ENCODE measurements at regions not wholly inside any gene's neighbourhood (a gene's known extent, or its start where the extent isn't known, plus 50 kb on each side); places are given as distances from the start of the nearest gene placed in this dataset.

DNA sequence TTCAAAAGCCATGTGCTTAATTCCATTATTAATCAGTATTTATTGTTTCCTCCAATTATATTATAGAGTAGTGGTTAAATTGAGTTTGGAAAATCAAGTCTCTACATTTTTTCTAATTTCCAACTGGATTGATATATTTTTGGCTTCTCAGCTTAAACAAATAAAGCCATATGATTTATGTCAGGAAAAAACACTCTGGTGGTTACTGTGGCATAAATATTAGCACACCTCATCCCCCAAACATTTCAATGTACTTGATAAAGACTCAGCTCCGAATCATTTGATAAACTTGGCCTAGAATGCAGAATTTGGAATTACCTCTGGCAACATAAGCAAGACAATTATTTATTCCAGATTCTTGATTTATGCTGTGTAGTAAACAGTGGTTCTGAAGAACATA, 2313.8 kb downstream of the ARAP2 start:
- no peak overlapping the region for H3K4me3 Mint-ChIP-seq
- H3K4me1 ChIP-seq (ENCODE audit: insufficient read depth, low read length) = no peaks in the 10 kb centered on the region
- H3K9me3 ChIP-seq (ENCODE audit: control insufficient read depth in 1 of 2, insufficient read depth in 1 of 2, low read length in 2 of 2) = no peaks in the 10 kb centered on the region
- TF ChIP-seq, protein P1, sequence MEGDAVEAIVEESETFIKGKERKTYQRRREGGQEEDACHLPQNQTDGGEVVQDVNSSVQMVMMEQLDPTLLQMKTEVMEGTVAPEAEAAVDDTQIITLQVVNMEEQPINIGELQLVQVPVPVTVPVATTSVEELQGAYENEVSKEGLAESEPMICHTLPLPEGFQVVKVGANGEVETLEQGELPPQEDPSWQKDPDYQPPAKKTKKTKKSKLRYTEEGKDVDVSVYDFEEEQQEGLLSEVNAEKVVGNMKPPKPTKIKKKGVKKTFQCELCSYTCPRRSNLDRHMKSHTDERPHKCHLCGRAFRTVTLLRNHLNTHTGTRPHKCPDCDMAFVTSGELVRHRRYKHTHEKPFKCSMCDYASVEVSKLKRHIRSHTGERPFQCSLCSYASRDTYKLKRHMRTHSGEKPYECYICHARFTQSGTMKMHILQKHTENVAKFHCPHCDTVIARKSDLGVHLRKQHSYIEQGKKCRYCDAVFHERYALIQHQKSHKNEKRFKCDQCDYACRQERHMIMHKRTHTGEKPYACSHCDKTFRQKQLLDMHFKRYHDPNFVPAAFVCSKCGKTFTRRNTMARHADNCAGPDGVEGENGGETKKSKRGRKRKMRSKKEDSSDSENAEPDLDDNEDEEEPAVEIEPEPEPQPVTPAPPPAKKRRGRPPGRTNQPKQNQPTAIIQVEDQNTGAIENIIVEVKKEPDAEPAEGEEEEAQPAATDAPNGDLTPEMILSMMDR (IDR thresholded peaks at IDR 0.05) = no peak
- no peak overlapping the region for H3K27ac Mint-ChIP-seq
- peaks cover 14% of the 10 kb centered on the region for H3K9me3 Mint-ChIP-seq
- no peaks in the 10 kb centered on the region for H3K36me3 Mint-ChIP-seq (ENCODE audit: low read depth)
- no peak for ATAC-seq (ENCODE audit: poor library complexity)
- no peak for DNase-seq
- H3K4me1 Mint-ChIP-seq (ENCODE audit: low read depth) = no peaks in the 10 kb centered on the region
- ChIA-PET CTCF (no interaction called here), POLR2A (no interaction called here)
- no peak overlapping the region for H3K4me3 ChIP-seq (ENCODE audit: low read length)
- H3K27me3 ChIP-seq (ENCODE audit: control insufficient read depth in 1 of 2, insufficient read depth in 2 of 2, low read length in 2 of 2) = no peaks in the 10 kb centered on the region
- no peak overlapping the region for H3K27ac ChIP-seq (ENCODE audit: low read depth in 1 of 2, low read length in 2 of 2)
- no peaks in the 10 kb centered on the region for H3K36me3 ChIP-seq (ENCODE audit: insufficient read depth, low read length)
- no peaks in the 10 kb centered on the region for H3K27me3 Mint-ChIP-seq
- intact Hi-C loops (cut with DNase I, micrococcal nuclease) = no loop called here

DNA sequence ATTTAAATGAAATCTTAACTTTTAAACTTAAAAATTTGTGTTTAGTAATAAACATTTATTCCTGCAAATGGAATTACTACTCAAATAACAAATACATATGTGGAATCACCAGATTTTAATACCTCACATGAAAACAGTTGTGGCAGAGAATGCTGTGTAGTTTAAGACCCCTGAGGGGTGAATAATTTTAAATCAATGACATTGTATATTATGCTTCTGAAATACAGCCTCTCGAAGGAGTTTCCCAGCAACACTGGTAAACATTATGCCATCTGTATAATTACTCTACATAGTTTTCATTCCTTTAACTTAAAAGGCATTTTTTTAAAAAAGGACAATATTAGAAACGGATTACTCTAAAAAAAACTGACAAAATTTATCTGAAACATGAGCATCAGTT, 2313.3 kb downstream of the ARAP2 start:
- TF ChIP-seq, protein P1 (IDR thresholded peaks at IDR 0.05) = no peak
- peaks cover 14% of the 10 kb centered on the region for H3K9me3 Mint-ChIP-seq
- Histone ChIP-seq H3K4me1 (ENCODE audit: insufficient read depth, low read length) (no peaks in the 10 kb centered on the region), H3K36me3 (ENCODE audit: insufficient read depth, low read length) (no peaks in the 10 kb centered on the region), H3K27me3 (ENCODE audit: control insufficient read depth in 1 of 2, insufficient read depth in 2 of 2, low read length in 2 of 2) (no peaks in the 10 kb centered on the region), H3K4me3 (ENCODE audit: low read length) (no peak overlapping the region), H3K27ac (ENCODE audit: low read depth in 1 of 2, low read length in 2 of 2) (no peak overlapping the region), H3K9me3 (ENCODE audit: control insufficient read depth in 1 of 2, insufficient read depth in 1 of 2, low read length in 2 of 2) (no peaks in the 10 kb centered on the region)
- H3K36me3 Mint-ChIP-seq (ENCODE audit: low read depth) = no peaks in the 10 kb centered on the region
- POLR2A ChIA-PET = no interaction called here
- no peak for ATAC-seq (ENCODE audit: poor library complexity)
- CTCF ChIA-PET = no interaction called here
- intact Hi-C loops (cut with DNase I, micrococcal nuclease) = no loop called here
- DNase-seq = no peak
- H3K4me1 Mint-ChIP-seq (ENCODE audit: low read depth) = no peaks in the 10 kb centered on the region
- no peak overlapping the region for H3K27ac Mint-ChIP-seq
- H3K27me3 Mint-ChIP-seq = no peaks in the 10 kb centered on the region
- H3K4me3 Mint-ChIP-seq = no peak overlapping the region

DNA sequence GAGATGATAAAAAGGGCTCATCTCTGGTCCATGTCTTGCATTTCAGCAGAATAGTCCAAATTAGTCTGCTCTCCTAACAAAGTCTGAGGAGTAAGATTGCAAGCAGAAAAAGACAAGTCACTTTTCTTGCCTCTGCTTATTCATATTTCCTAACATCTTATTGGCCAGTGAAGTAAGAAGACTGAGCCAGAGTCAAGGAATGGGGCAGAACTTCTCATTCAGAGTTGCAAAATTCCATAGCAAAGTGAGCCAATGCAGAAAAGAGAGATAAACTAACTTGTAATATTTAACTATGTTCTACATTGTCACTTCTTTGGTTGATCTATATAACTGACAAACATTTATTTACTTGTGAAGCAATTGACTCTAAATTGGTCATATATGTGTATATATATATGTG, 2304.0 kb downstream of the ARAP2 start:
- ChIA-PET CTCF (no interaction called here), POLR2A (no interaction called here)
- H3K27ac ChIP-seq (ENCODE audit: low read depth in 1 of 2, low read length in 2 of 2) = no peak overlapping the region
- H3K27me3 ChIP-seq (ENCODE audit: control insufficient read depth in 1 of 2, insufficient read depth in 2 of 2, low read length in 2 of 2) = no peaks in the 10 kb centered on the region
- no peaks in the 10 kb centered on the region for H3K36me3 ChIP-seq (ENCODE audit: insufficient read depth, low read length)
- DNase-seq (no peak), ATAC-seq (ENCODE audit: poor library complexity) (no peak)
- no peak overlapping the region for H3K4me3 ChIP-seq (ENCODE audit: low read length)
- H3K4me3 Mint-ChIP-seq = no peak overlapping the region
- TF ChIP-seq, protein P1 (IDR thresholded peaks at IDR 0.05) = no peak
- no peaks in the 10 kb centered on the region for H3K4me1 Mint-ChIP-seq (ENCODE audit: low read depth)
- H3K9me3 ChIP-seq (ENCODE audit: control insufficient read depth in 1 of 2, insufficient read depth in 1 of 2, low read length in 2 of 2) = peaks cover 0 to 6% of the 10 kb centered on the region in 2 experiments
- H3K36me3 Mint-ChIP-seq (ENCODE audit: low read depth) = no peaks in the 10 kb centered on the region
- H3K27ac Mint-ChIP-seq = no peak overlapping the region
- H3K9me3 Mint-ChIP-seq = peaks cover 8% of the 10 kb centered on the region
- H3K4me1 ChIP-seq (ENCODE audit: insufficient read depth, low read length) = no peaks in the 10 kb centered on the region
- intact Hi-C loops (cut with DNase I, micrococcal nuclease) = no loop called here
- no peaks in the 10 kb centered on the region for H3K27me3 Mint-ChIP-seq
